ENCODE measurements at regions not wholly inside any gene's neighbourhood (a gene's known extent, or its start where the extent isn't known, plus 50 kb on each side); places are given as distances from the start of the nearest gene placed in this dataset.
"Not testable (repeated sequence)": the region's sequence is repeated elsewhere in the genome, so short reads cannot be mapped to it uniquely, and the experiment has no call there.

GRCh38 chr16:86270696-86271095, 239.6 kb upstream of the FOXF1 start:
- DNase-seq (ENCODE audit: insufficient read length, low spot score), result no peak
- no peak for FAIRE-seq
- TF ChIP-seq CTCF (IDR thresholded peaks at IDR 0.05; ENCODE audit: insufficient read depth, missing control alignments), result no peak

GRCh38 chr16:86272744-86273143, 237.6 kb upstream of the FOXF1 start:
- no peak for TF ChIP-seq CTCF (IDR thresholded peaks at IDR 0.05; ENCODE audit: insufficient read depth, missing control alignments)
- FAIRE-seq, result no peak
- DNase-seq (ENCODE audit: insufficient read length, low spot score), result no peak

- DNase-seq (ENCODE audit: insufficient read length, low spot score) (no peak), FAIRE-seq (no peak)
- TF ChIP-seq CTCF (IDR thresholded peaks at IDR 0.05; ENCODE audit: insufficient read depth, missing control alignments), result no peak
Observed at GRCh38 chr16:86277221-86277620, 233.1 kb upstream of the FOXF1 start.

GRCh38 chr16:86277859-86278258, 232.5 kb upstream of the FOXF1 start:
- DNase-seq (ENCODE audit: insufficient read length, low spot score); FAIRE-seq: not testable (repeated sequence)

GRCh38 chr16:86281421-86281820, 228.9 kb upstream of the FOXF1 start:
- DNase-seq (ENCODE audit: insufficient read length, low spot score) (no peak), FAIRE-seq (no peak)
- TF ChIP-seq CTCF (IDR thresholded peaks at IDR 0.05; ENCODE audit: insufficient read depth, missing control alignments), result no peak

- no peak for TF ChIP-seq CTCF (IDR thresholded peaks at IDR 0.05; ENCODE audit: insufficient read depth, missing control alignments)
- FAIRE-seq (no peak), DNase-seq (ENCODE audit: insufficient read length, low spot score) (no peak)
Observed at GRCh38 chr16:86283944-86284343, 226.4 kb upstream of the FOXF1 start.

- FAIRE-seq (no peak), DNase-seq (ENCODE audit: insufficient read length, low spot score) (no peak)
- TF ChIP-seq CTCF (IDR thresholded peaks at IDR 0.05; ENCODE audit: insufficient read depth, missing control alignments), result no peak
Observed at GRCh38 chr16:86285421-86285820, 224.9 kb upstream of the FOXF1 start.
